ENCODE measurements at regions not wholly inside any gene's neighbourhood (a gene's known extent, or its start where the extent isn't known, plus 50 kb on each side); places are given as distances from the start of the nearest gene placed in this dataset.

DNA sequence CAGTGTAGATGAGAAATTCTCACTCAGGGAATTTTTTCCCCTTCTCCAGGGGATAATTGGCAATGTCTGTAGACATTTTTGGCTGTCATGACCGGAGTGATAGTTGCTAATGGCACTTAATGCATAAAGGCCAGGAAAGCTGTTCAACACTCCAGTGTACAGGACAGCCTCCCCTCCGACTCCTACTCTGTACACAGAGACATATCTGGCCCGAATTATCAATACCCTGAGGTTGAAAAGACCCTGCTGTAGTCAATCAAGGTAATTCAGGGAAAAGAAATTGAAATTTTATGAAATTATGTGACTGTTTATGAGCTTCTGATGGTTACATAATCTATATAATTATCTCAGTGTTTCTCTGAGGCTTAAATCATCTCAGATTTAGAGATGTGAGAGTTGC is 720.7 kb downstream of the OLFM4 start:
- no peak for TF ChIP-seq POLR2A (IDR thresholded peaks at IDR 0.05)
- TF ChIP-seq, protein P1, sequence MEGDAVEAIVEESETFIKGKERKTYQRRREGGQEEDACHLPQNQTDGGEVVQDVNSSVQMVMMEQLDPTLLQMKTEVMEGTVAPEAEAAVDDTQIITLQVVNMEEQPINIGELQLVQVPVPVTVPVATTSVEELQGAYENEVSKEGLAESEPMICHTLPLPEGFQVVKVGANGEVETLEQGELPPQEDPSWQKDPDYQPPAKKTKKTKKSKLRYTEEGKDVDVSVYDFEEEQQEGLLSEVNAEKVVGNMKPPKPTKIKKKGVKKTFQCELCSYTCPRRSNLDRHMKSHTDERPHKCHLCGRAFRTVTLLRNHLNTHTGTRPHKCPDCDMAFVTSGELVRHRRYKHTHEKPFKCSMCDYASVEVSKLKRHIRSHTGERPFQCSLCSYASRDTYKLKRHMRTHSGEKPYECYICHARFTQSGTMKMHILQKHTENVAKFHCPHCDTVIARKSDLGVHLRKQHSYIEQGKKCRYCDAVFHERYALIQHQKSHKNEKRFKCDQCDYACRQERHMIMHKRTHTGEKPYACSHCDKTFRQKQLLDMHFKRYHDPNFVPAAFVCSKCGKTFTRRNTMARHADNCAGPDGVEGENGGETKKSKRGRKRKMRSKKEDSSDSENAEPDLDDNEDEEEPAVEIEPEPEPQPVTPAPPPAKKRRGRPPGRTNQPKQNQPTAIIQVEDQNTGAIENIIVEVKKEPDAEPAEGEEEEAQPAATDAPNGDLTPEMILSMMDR (IDR thresholded peaks at IDR 0.05) = no peak
- no peak for TF ChIP-seq POLR2AphosphoS5 (IDR thresholded peaks at IDR 0.05; ENCODE audit: insufficient read depth in 1 of 2, low read depth in 1 of 2)
